ENCODE measurements at regions not wholly inside any gene's neighbourhood (a gene's known extent, or its start where the extent isn't known, plus 50 kb on each side); places are given as distances from the start of the nearest gene placed in this dataset.
A peak's percentile ranks its signal among the peaks of the same experiment; 100 is the strongest.
"Not testable (repeated sequence)": the region's sequence is repeated elsewhere in the genome, so short reads cannot be mapped to it uniquely, and the experiment has no call there.

GRCh38 chr2:236998236-236998635 is 87.5 kb upstream of the COPS8 start:
- Mint-ChIP-seq H3K4me1 (peaks cover 18% of the 10 kb centered on the region), H3K9me3 (peaks cover 2% of the 10 kb centered on the region), H3K36me3 (ENCODE audit: low read depth) (peaks cover 2% of the 10 kb centered on the region), H3K4me3 (no peak overlapping the region), H3K27ac (ENCODE audit: unreplicated experiment) (no peak overlapping the region), H3K27me3 (ENCODE audit: low read depth) (no peaks in the 10 kb centered on the region)
- no peak for DNase-seq (ENCODE audit: low read depth, low spot score)
- TF ChIP-seq CTCF (conservative IDR thresholded peaks at IDR 0.05): no peak

GRCh38 chr2:236998758-236999157 is 86.9 kb upstream of the COPS8 start:
- TF ChIP-seq CTCF (conservative IDR thresholded peaks at IDR 0.05): no peak
- DNase-seq (ENCODE audit: low read depth, low spot score): no peak
- H3K36me3 Mint-ChIP-seq (ENCODE audit: low read depth): peaks cover 2% of the 10 kb centered on the region
- no peaks in the 10 kb centered on the region for H3K27me3 Mint-ChIP-seq (ENCODE audit: low read depth)
- H3K9me3 Mint-ChIP-seq: peaks cover 2% of the 10 kb centered on the region
- peak overlapping the region; percentile 31 for H3K27ac Mint-ChIP-seq (ENCODE audit: unreplicated experiment)
- H3K4me3 Mint-ChIP-seq: no peak overlapping the region
- H3K4me1 Mint-ChIP-seq: peaks cover 18% of the 10 kb centered on the region

GRCh38 chr2:237000481-237000880 is 85.2 kb upstream of the COPS8 start:
- peaks cover 2% of the 10 kb centered on the region for H3K9me3 Mint-ChIP-seq
- no peaks in the 10 kb centered on the region for H3K27me3 Mint-ChIP-seq (ENCODE audit: low read depth)
- H3K27ac Mint-ChIP-seq (ENCODE audit: unreplicated experiment): no peak overlapping the region

DNA sequence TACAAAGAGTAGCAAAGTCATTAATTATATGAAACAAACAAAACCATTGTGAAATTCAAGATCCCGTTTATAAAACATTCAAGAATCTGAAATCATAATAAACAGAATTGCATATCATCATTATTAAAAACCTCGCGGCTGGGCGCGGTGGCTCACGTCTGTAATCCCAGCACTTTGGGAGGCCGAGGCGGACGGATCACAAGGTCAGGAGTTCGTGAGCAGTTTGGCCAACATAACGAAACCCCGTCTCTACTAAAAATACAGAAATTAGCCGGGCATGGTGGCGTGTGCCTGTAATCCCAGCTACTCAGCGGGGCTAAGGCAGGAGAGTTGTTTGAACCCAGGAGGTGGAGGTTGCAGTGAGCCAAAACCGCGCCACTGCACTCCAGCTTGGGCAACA is 80.3 kb upstream of the COPS8 start:
- not testable (repeated sequence) for H3K4me1 Mint-ChIP-seq; DNase-seq (ENCODE audit: low read depth, low spot score); H3K36me3 Mint-ChIP-seq (ENCODE audit: low read depth); H3K4me3 Mint-ChIP-seq; H3K27me3 Mint-ChIP-seq (ENCODE audit: low read depth); H3K27ac Mint-ChIP-seq (ENCODE audit: unreplicated experiment); H3K9me3 Mint-ChIP-seq

More at GRCh38 chr2:237000481-237000880, 85.2 kb upstream of the COPS8 start:
- DNase-seq (ENCODE audit: low read depth, low spot score): no peak
- Mint-ChIP-seq H3K36me3 (ENCODE audit: low read depth) (peaks cover 2% of the 10 kb centered on the region), H3K4me1 (peaks cover 7% of the 10 kb centered on the region), H3K4me3 (no peak overlapping the region)
- TF ChIP-seq CTCF (conservative IDR thresholded peaks at IDR 0.05): no peak

DNA sequence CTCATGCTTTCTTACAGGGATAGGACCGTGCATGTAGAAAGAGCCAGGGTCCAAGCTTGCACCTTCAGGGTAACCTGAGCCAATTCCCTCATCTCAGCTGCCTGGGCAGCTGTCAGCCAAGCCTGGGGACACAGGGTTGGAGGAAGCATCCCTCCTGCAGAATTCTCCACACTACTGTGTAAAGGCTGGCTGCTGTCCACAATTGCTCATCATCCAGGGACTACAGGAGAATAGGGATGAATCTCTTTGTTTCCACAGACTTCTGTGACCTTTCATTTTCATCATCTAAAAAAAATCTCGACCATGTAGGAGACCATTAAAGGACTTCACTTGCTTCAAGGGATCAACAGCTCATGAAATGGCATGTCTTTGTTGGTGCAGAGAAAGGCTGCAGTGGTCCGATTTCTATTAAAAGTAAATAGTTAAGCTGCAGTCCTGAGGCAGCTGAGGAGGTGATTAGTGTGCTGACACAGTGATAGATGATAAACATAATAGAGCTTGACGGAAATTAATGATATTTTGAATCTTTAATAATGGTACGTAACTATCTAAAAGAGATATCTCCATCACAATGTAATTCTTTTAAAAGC is 74.4 kb upstream of the COPS8 start:
- TF ChIP-seq CTCF (conservative IDR thresholded peaks at IDR 0.05): no peak
- peaks cover 28% of the 10 kb centered on the region for H3K4me1 Mint-ChIP-seq
- H3K9me3 Mint-ChIP-seq: peaks cover 6% of the 10 kb centered on the region
- no peak overlapping the region for H3K27ac Mint-ChIP-seq (ENCODE audit: unreplicated experiment)
- peaks cover 3% of the 10 kb centered on the region for H3K36me3 Mint-ChIP-seq (ENCODE audit: low read depth)
- DNase-seq (ENCODE audit: low read depth, low spot score): no peak
- no peak overlapping the region for H3K4me3 Mint-ChIP-seq
- no peaks in the 10 kb centered on the region for H3K27me3 Mint-ChIP-seq (ENCODE audit: low read depth)

DNA sequence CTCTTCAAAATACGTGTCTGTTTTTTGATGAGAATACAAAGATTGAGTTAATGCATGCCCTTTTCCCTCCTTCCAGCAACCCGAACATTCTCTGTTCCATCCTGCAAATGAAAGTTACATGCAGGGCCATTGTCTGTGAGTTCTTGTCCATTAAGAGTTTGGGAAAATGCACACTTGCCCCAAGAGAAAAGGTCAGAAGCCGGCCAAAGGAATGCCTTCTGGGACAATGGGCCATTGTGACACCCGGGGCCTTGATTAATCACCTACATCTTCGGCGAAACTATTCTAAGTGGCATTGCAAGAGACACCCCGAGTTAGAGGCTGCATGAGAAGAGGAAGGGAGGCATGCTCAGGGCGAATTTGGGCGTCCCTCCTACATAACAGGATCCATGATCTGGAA is 73.7 kb upstream of the COPS8 start:
- peaks cover 5% of the 10 kb centered on the region for H3K36me3 Mint-ChIP-seq (ENCODE audit: low read depth)
- peak overlapping the region; percentile 44 for H3K4me3 Mint-ChIP-seq
- peaks cover 35% of the 10 kb centered on the region for H3K4me1 Mint-ChIP-seq
- H3K27ac Mint-ChIP-seq (ENCODE audit: unreplicated experiment): no peak overlapping the region
- peaks cover 8% of the 10 kb centered on the region for H3K9me3 Mint-ChIP-seq
- no peak for DNase-seq (ENCODE audit: low read depth, low spot score)
- no peak for TF ChIP-seq CTCF (conservative IDR thresholded peaks at IDR 0.05)
- peaks cover 2% of the 10 kb centered on the region for H3K27me3 Mint-ChIP-seq (ENCODE audit: low read depth)

All from neural crest cell (in vitro differentiated cells).